ENCODE measurements at regions not wholly inside any gene's neighbourhood (a gene's known extent, or its start where the extent isn't known, plus 50 kb on each side); places are given as distances from the start of the nearest gene placed in this dataset.

DNA sequence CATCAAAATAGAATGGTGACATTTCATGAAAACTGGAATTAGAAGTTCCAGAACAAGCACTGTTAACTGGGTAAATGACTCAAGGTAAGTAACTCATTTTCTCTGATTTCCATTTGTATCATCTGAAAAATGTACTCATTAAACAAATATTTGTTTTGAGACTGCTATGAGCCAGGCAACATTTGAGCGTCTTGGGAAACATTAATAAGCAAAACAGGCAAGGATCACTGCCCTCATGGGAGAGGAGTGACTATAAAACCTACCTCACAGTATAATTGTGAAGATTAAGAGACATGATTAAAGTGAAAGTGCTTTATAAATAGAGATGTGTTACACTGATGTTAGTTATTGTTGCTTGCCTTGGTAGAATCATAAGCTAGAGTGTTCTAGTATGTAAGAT, 711.8 kb upstream of the UBE2E2 start:
- Histone ChIP-seq H3K36me3 (no peaks in the 10 kb centered on the region), H3K27me3 (replicated peaks; ENCODE audit: insufficient read depth) (no peaks in the 10 kb centered on the region), H3K4me1 (ENCODE audit: control insufficient read depth in 1 of 2, low read depth in 2 of 2) (peaks cover 0 to 13% of the 10 kb centered on the region in 2 donors), H3K4me3 (no peak overlapping the region), H3K9me3 (no peaks in the 10 kb centered on the region), H3K27ac (no peak overlapping the region)
- DNase-seq (ENCODE audit: low spot score) (no peak), ATAC-seq (ENCODE audit: insufficient number of reproducible peaks, low FRiP score, low read depth) (no peak)
- TF ChIP-seq, protein P1, sequence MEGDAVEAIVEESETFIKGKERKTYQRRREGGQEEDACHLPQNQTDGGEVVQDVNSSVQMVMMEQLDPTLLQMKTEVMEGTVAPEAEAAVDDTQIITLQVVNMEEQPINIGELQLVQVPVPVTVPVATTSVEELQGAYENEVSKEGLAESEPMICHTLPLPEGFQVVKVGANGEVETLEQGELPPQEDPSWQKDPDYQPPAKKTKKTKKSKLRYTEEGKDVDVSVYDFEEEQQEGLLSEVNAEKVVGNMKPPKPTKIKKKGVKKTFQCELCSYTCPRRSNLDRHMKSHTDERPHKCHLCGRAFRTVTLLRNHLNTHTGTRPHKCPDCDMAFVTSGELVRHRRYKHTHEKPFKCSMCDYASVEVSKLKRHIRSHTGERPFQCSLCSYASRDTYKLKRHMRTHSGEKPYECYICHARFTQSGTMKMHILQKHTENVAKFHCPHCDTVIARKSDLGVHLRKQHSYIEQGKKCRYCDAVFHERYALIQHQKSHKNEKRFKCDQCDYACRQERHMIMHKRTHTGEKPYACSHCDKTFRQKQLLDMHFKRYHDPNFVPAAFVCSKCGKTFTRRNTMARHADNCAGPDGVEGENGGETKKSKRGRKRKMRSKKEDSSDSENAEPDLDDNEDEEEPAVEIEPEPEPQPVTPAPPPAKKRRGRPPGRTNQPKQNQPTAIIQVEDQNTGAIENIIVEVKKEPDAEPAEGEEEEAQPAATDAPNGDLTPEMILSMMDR (IDR thresholded peaks at IDR 0.05): no peak

DNA sequence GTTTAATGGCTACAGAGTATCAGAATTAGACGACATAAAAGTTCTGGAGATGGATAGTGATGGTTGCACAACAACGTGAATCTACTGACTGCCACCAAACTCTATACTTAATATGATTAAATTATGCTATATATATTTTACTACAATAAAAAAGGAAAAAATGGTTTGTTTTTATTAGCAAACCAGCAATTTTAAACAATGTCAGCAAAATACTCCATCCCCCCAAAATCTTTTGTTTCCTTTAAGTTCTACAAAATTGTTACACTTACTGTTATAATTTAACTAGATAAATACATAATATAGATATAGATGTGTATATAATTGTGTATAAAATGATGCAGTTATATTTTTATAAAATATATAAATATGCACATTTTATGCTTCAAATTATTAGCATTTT, 710.8 kb upstream of the UBE2E2 start:
- TF ChIP-seq, protein P1 (IDR thresholded peaks at IDR 0.05): no peak
- Histone ChIP-seq H3K27ac (no peak overlapping the region), H3K4me3 (no peak overlapping the region), H3K4me1 (ENCODE audit: control insufficient read depth in 1 of 2, low read depth in 2 of 2) (peaks cover 0 to 16% of the 10 kb centered on the region in 2 donors), H3K36me3 (no peaks in the 10 kb centered on the region), H3K27me3 (replicated peaks; ENCODE audit: insufficient read depth) (no peaks in the 10 kb centered on the region), H3K9me3 (no peaks in the 10 kb centered on the region)
- ATAC-seq (ENCODE audit: insufficient number of reproducible peaks, low FRiP score, low read depth) (no peak), DNase-seq (ENCODE audit: low spot score) (no peak)

DNA sequence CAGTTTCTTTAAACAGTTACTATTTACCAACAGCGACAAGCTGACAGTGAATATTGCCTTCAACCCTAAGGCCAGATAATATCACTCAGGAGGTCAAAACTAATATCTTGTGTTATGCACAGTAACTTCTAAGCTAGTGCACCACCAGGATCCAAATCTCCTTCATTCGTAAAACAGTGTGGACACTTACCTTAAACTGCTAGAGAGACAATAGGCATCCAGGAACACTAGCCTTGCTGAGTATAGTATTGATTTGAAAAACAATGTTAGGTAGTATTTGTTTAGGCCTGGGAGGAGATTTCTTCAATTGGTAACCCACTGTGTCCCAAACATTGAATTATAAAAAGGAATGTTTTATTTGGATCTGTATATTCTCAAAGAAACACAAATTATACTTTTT, 707.9 kb upstream of the UBE2E2 start:
- H3K27ac ChIP-seq: no peak overlapping the region
- TF ChIP-seq, protein P1 (IDR thresholded peaks at IDR 0.05): no peak
- ATAC-seq (ENCODE audit: insufficient number of reproducible peaks, low FRiP score, low read depth) (no peak), DNase-seq (ENCODE audit: low spot score) (no peak)
- no peaks in the 10 kb centered on the region for H3K9me3 ChIP-seq
- peaks cover 0 to 16% of the 10 kb centered on the region in 2 donors for H3K4me1 ChIP-seq (ENCODE audit: control insufficient read depth in 1 of 2, low read depth in 2 of 2)
- no peaks in the 10 kb centered on the region for H3K27me3 ChIP-seq (replicated peaks; ENCODE audit: insufficient read depth)
- H3K4me3 ChIP-seq: no peak overlapping the region
- H3K36me3 ChIP-seq: no peaks in the 10 kb centered on the region

DNA sequence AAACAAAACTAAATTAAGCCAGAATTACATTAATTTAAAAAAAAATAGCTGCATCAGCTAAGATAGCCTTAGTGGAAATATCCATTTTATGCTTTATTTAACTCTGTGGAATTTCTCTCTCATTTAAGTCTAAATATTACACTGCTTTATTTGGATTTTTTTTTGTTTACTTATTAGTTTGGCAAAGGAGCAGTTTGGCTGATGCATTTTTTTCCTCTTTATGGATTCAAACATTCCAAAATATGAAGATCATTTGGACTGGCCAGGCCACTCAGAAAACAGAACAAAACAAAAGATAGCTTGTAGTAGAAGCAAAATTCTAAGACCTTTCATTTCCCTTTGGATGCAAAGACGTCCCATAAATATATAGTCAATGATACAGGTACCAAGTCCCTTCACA, 707.3 kb upstream of the UBE2E2 start:
- Histone ChIP-seq H3K9me3 (no peaks in the 10 kb centered on the region), H3K4me1 (ENCODE audit: control insufficient read depth in 1 of 2, low read depth in 2 of 2) (peaks cover 0 to 16% of the 10 kb centered on the region in 2 donors), H3K27me3 (replicated peaks; ENCODE audit: insufficient read depth) (no peaks in the 10 kb centered on the region), H3K27ac (no peak overlapping the region), H3K4me3 (no peak overlapping the region), H3K36me3 (no peaks in the 10 kb centered on the region)
- TF ChIP-seq, protein P1 (IDR thresholded peaks at IDR 0.05): no peak
- DNase-seq (ENCODE audit: low spot score) (no peak), ATAC-seq (ENCODE audit: insufficient number of reproducible peaks, low FRiP score, low read depth) (no peak)

DNA sequence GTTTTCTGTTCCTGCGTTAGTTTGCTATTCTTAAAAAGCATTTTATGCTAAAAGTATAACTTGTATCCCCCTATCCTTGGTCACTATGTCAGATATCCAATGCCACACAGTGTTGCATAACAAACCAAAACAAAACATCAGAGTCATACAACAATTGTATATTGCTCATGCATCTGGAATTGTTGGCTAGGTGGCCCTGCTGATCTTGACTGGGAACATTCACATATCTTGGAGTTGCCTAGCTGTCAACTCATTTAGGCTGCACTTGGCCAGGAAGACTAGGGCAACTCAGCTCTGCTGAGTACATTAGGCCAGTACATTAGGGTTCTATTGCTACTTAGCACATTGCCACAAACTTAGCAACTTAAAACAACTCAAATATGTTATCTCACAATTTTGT, 706.5 kb upstream of the UBE2E2 start:
- no peaks in the 10 kb centered on the region for H3K9me3 ChIP-seq
- H3K4me1 ChIP-seq (ENCODE audit: control insufficient read depth in 1 of 2, low read depth in 2 of 2): peaks cover 0 to 16% of the 10 kb centered on the region in 2 donors
- H3K36me3 ChIP-seq: no peaks in the 10 kb centered on the region
- ATAC-seq (ENCODE audit: insufficient number of reproducible peaks, low FRiP score, low read depth) (no peak), DNase-seq (ENCODE audit: low spot score) (no peak)
- TF ChIP-seq, protein P1 (IDR thresholded peaks at IDR 0.05): no peak
- H3K27ac ChIP-seq: no peak overlapping the region
- no peaks in the 10 kb centered on the region for H3K27me3 ChIP-seq (replicated peaks; ENCODE audit: insufficient read depth)
- H3K4me3 ChIP-seq: no peak overlapping the region

Measured in thoracic aorta (tissue), 2 donors.